PC-3 (cell line): ENCODE measurements at regions not wholly inside any gene's neighbourhood (a gene's known extent, or its start where the extent isn't known, plus 50 kb on each side); places are given as distances from the start of the nearest gene placed in this dataset.

Experiments
- CTCF ChIP-seq: fragments of 300-600 bp; sonication (generic); conservative IDR thresholded peaks from 2 replicates; pipeline ENCODE4 v1.5.1; 2017; ENCODE audit warnings: antibody characterized with exemption, low read depth, mild to moderate bottlenecking, low read length
- EZH2 ChIP-seq: fragments of 300-600 bp; sonication (generic); IDR thresholded peaks from one replicate; pipeline ENCODE4 v1.6.1; 2017; ENCODE audit warnings: antibody characterized with exemption, mild to moderate bottlenecking, low read length; ENCODE audit not compliant: unreplicated experiment

- no peak for TF ChIP-seq CTCF
- no peak for TF ChIP-seq EZH2
Observed at GRCh38 chr14:51386411-51386810, 146.4 kb downstream of the TMX1 start.
